ENCODE measurements at regions not wholly inside any gene's neighbourhood (a gene's known extent, or its start where the extent isn't known, plus 50 kb on each side); places are given as distances from the start of the nearest gene placed in this dataset.
"Not testable (repeated sequence)": the region's sequence is repeated elsewhere in the genome, so short reads cannot be mapped to it uniquely, and the experiment has no call there.

GRCh38 chr21:6428498-6429092, 4092.8 kb upstream of the TPTE start:
- not testable (repeated sequence) for H3K4me3 ChIP-seq (ENCODE audit: low read length in 2 of 2); H3K14ac ChIP-seq (ENCODE audit: low read length); H3K27ac ChIP-seq (replicated peaks; ENCODE audit: low read length); H3K4me1 ChIP-seq (ENCODE audit: control insufficient read depth in 2 of 2, insufficient read depth in 1 of 2, low read depth in 1 of 2, low read length in 2 of 2); H3K9me3 ChIP-seq (replicated peaks in 1 of 2; ENCODE audit: control insufficient read depth in 2 of 2, insufficient read depth in 1 of 2, low read depth in 1 of 2, low read length in 2 of 2); H3K4ac ChIP-seq (ENCODE audit: low read length); H2AK5ac ChIP-seq (ENCODE audit: low read depth, low read length); H2BK15ac ChIP-seq (ENCODE audit: low read length); H3K27me3 ChIP-seq (ENCODE audit: control insufficient read depth in 3 of 3, insufficient read depth in 3 of 3, low read depth in 1 of 3, low read length in 3 of 3); H3K4me2 ChIP-seq (ENCODE audit: insufficient read depth, low read length, poor library complexity, severe bottlenecking); H4K8ac ChIP-seq (ENCODE audit: low read depth, low read length); H3K23ac ChIP-seq (ENCODE audit: low read depth, low read length, poor library complexity); DNase-seq (ENCODE audit: low spot score); H3K36me3 ChIP-seq (replicated peaks in 1 of 2; ENCODE audit: control insufficient read depth in 2 of 2, insufficient read depth in 2 of 2, low read length in 2 of 2); H2AFZ ChIP-seq (ENCODE audit: low read length); H3K9ac ChIP-seq (ENCODE audit: low read depth, low read length, poor library complexity); H2BK5ac ChIP-seq (ENCODE audit: low read length); H2BK12ac ChIP-seq (ENCODE audit: low read length); H2BK120ac ChIP-seq (ENCODE audit: low read depth, low read length); H4K91ac ChIP-seq (ENCODE audit: low read depth, low read length, poor library complexity); H3K18ac ChIP-seq (ENCODE audit: low read length); H3K79me1 ChIP-seq (ENCODE audit: low read depth, low read length)
- WGBS, 2 donors (ENCODE audit: extremely low coverage in 2 of 2, insufficient read length in 2 of 2, insufficient replicate concordance in 1 of 2) = no CpG with 5 or more reads among the region's 25 CpGs

- H3K4me1 ChIP-seq (ENCODE audit: control insufficient read depth in 2 of 2, insufficient read depth in 1 of 2, low read depth in 1 of 2, low read length in 2 of 2); H3K9me3 ChIP-seq (replicated peaks in 1 of 2; ENCODE audit: control insufficient read depth in 2 of 2, insufficient read depth in 1 of 2, low read depth in 1 of 2, low read length in 2 of 2); H3K4me2 ChIP-seq (ENCODE audit: insufficient read depth, low read length, poor library complexity, severe bottlenecking); DNase-seq (ENCODE audit: low spot score); H2BK15ac ChIP-seq (ENCODE audit: low read length); H2BK12ac ChIP-seq (ENCODE audit: low read length); H3K14ac ChIP-seq (ENCODE audit: low read length); H3K18ac ChIP-seq (ENCODE audit: low read length); H4K8ac ChIP-seq (ENCODE audit: low read depth, low read length); H3K9ac ChIP-seq (ENCODE audit: low read depth, low read length, poor library complexity); H2BK120ac ChIP-seq (ENCODE audit: low read depth, low read length); H2AK5ac ChIP-seq (ENCODE audit: low read depth, low read length); H4K91ac ChIP-seq (ENCODE audit: low read depth, low read length, poor library complexity); H3K4me3 ChIP-seq (ENCODE audit: low read length in 2 of 2); H3K27me3 ChIP-seq (ENCODE audit: control insufficient read depth in 3 of 3, insufficient read depth in 3 of 3, low read depth in 1 of 3, low read length in 3 of 3); H3K23ac ChIP-seq (ENCODE audit: low read depth, low read length, poor library complexity); H3K4ac ChIP-seq (ENCODE audit: low read length); H2AFZ ChIP-seq (ENCODE audit: low read length); H3K27ac ChIP-seq (replicated peaks; ENCODE audit: low read length); H3K79me1 ChIP-seq (ENCODE audit: low read depth, low read length); H2BK5ac ChIP-seq (ENCODE audit: low read length); H3K36me3 ChIP-seq (replicated peaks in 1 of 2; ENCODE audit: control insufficient read depth in 2 of 2, insufficient read depth in 2 of 2, low read length in 2 of 2): not testable (repeated sequence)
- WGBS, 2 donors (ENCODE audit: extremely low coverage in 2 of 2, insufficient read length in 2 of 2, insufficient replicate concordance in 1 of 2) = no CpG with 5 or more reads among the region's 8 CpGs
Observed at GRCh38 chr21:6429924-6430323, 4091.5 kb upstream of the TPTE start.

GRCh38 chr21:6433149-6433548, 4088.2 kb upstream of the TPTE start:
- not testable (repeated sequence) for H3K18ac ChIP-seq (ENCODE audit: low read length); H2BK12ac ChIP-seq (ENCODE audit: low read length); H2BK120ac ChIP-seq (ENCODE audit: low read depth, low read length); H3K27ac ChIP-seq (replicated peaks; ENCODE audit: low read length); H3K4ac ChIP-seq (ENCODE audit: low read length); H3K4me1 ChIP-seq (ENCODE audit: control insufficient read depth in 2 of 2, insufficient read depth in 1 of 2, low read depth in 1 of 2, low read length in 2 of 2); H2BK15ac ChIP-seq (ENCODE audit: low read length); H2AFZ ChIP-seq (ENCODE audit: low read length); H3K4me3 ChIP-seq (ENCODE audit: low read length in 2 of 2); H2BK5ac ChIP-seq (ENCODE audit: low read length); H2AK5ac ChIP-seq (ENCODE audit: low read depth, low read length); H4K91ac ChIP-seq (ENCODE audit: low read depth, low read length, poor library complexity); H3K23ac ChIP-seq (ENCODE audit: low read depth, low read length, poor library complexity); H3K14ac ChIP-seq (ENCODE audit: low read length); DNase-seq (ENCODE audit: low spot score); H3K79me1 ChIP-seq (ENCODE audit: low read depth, low read length); H3K36me3 ChIP-seq (replicated peaks in 1 of 2; ENCODE audit: control insufficient read depth in 2 of 2, insufficient read depth in 2 of 2, low read length in 2 of 2); H3K9me3 ChIP-seq (replicated peaks in 1 of 2; ENCODE audit: control insufficient read depth in 2 of 2, insufficient read depth in 1 of 2, low read depth in 1 of 2, low read length in 2 of 2); H3K4me2 ChIP-seq (ENCODE audit: insufficient read depth, low read length, poor library complexity, severe bottlenecking); H3K9ac ChIP-seq (ENCODE audit: low read depth, low read length, poor library complexity); H3K27me3 ChIP-seq (ENCODE audit: control insufficient read depth in 3 of 3, insufficient read depth in 3 of 3, low read depth in 1 of 3, low read length in 3 of 3); H4K8ac ChIP-seq (ENCODE audit: low read depth, low read length)
- no CpG with 5 or more reads among the region's 12 CpGs for WGBS, 2 donors (ENCODE audit: extremely low coverage in 2 of 2, insufficient read length in 2 of 2, insufficient replicate concordance in 1 of 2)

GRCh38 chr21:6436205-6436604, 4085.2 kb upstream of the TPTE start:
- H3K4me1 ChIP-seq (ENCODE audit: control insufficient read depth in 2 of 2, insufficient read depth in 1 of 2, low read depth in 1 of 2, low read length in 2 of 2); H3K23ac ChIP-seq (ENCODE audit: low read depth, low read length, poor library complexity): not testable (repeated sequence)

More at GRCh38 chr21:6436205-6436604, 4085.2 kb upstream of the TPTE start:
- H3K9ac ChIP-seq (ENCODE audit: low read depth, low read length, poor library complexity); H3K4me2 ChIP-seq (ENCODE audit: insufficient read depth, low read length, poor library complexity, severe bottlenecking); H3K27ac ChIP-seq (replicated peaks; ENCODE audit: low read length); H2BK12ac ChIP-seq (ENCODE audit: low read length); H3K18ac ChIP-seq (ENCODE audit: low read length); H2BK15ac ChIP-seq (ENCODE audit: low read length); H2BK5ac ChIP-seq (ENCODE audit: low read length); H3K9me3 ChIP-seq (replicated peaks in 1 of 2; ENCODE audit: control insufficient read depth in 2 of 2, insufficient read depth in 1 of 2, low read depth in 1 of 2, low read length in 2 of 2); H4K8ac ChIP-seq (ENCODE audit: low read depth, low read length); H3K14ac ChIP-seq (ENCODE audit: low read length); DNase-seq (ENCODE audit: low spot score); H3K4me3 ChIP-seq (ENCODE audit: low read length in 2 of 2); H3K36me3 ChIP-seq (replicated peaks in 1 of 2; ENCODE audit: control insufficient read depth in 2 of 2, insufficient read depth in 2 of 2, low read length in 2 of 2); H4K91ac ChIP-seq (ENCODE audit: low read depth, low read length, poor library complexity); H2AK5ac ChIP-seq (ENCODE audit: low read depth, low read length); H3K4ac ChIP-seq (ENCODE audit: low read length); H2AFZ ChIP-seq (ENCODE audit: low read length); H2BK120ac ChIP-seq (ENCODE audit: low read depth, low read length); H3K27me3 ChIP-seq (ENCODE audit: control insufficient read depth in 3 of 3, insufficient read depth in 3 of 3, low read depth in 1 of 3, low read length in 3 of 3); H3K79me1 ChIP-seq (ENCODE audit: low read depth, low read length): not testable (repeated sequence)
- WGBS, 2 donors (ENCODE audit: extremely low coverage in 2 of 2, insufficient read length in 2 of 2, insufficient replicate concordance in 1 of 2) = no CpG with 5 or more reads among the region's 15 CpGs
